ENCODE measurements at regions not wholly inside any gene's neighbourhood (a gene's known extent, or its start where the extent isn't known, plus 50 kb on each side); places are given as distances from the start of the nearest gene placed in this dataset.

GRCh38 chr3:83302091-83302490 is 1540.6 kb upstream of the GBE1 start:
- no peak for DNase-seq

DNA sequence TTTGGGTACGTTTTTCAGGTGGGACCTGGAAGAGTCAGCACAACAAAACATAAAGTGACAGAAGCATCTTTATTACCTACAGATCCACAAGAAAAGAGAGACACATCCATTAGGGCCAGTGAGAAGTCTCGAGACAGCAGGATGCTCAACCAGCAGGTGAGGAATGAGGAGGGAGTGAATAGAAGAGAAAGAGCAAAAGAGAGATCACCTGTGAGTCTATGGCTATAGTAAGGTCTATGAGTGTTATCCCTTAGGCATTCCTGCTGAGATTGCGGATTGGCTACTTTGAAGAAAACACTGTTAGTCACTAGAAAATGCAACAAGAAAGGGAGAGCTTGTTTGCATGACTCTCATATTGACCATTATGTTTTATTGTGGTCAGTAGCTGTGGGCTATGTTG is 1556.2 kb upstream of the GBE1 start:
- no peak for DNase-seq

- DNase-seq = no peak
Observed at GRCh38 chr3:83320726-83321125, 1559.3 kb upstream of the GBE1 start.

DNA sequence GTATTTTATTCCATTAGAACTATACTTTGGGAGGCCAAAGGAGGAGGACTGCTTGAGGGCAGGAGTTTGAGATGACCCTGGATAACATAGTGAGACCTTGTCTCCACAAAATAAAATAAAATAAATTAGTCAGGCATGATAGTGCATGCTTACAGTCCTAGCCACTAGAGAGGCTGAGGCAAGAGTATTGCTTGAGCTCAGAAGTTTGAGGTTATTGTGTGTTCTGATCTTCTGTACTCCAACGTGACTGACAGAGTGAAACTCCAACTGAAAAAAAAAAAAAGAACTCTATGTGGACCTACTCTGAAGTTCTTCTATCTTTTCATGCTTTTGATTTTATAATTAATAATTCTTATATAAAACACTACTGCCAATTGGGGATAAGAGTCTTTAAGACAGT is 1560.0 kb upstream of the GBE1 start:
- no peak for DNase-seq

DNA sequence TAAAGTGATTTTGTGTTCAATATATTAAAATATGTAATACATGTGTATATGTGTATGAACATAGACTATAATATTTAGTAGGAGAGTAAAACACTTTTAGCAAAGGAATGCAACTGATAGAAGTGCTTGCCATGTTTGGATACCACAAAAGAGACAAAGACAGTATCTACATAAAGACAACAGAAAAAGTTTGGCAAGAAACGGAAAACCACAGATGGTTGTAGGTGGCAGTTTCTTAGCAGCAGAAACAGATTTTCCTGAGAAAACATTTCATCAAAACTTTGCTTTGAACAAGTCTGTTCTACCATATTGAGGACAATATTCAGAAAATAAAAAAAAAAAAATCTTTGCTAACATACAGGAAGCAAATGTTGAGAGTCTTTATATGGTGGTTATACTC is 1560.4 kb upstream of the GBE1 start:
- no peak for DNase-seq

DNA sequence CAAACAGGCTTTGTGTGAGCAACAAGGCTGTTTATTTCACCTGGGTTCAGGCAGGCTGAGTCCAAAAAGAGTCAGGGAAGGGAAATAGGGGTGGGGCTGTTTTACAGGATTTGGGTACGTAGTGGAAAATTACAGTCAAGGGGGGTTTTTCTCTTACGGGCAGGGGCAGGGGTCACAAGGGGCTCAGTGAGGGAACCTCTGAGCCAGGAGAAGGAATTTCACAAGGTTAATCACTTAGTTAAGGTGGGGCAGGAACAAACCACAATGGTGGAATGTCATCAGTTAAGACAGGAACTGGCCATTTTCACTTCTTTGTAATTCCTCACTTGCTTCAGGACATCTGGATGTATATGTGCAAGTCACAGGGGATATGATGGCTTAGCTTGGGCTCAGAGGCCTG is 1592.8 kb upstream of the GBE1 start:
- no peak for DNase-seq

- DNase-seq = no peak
Observed at GRCh38 chr3:83393276-83393675, 1565.5 kb upstream of the CADM2 start.

DNA sequence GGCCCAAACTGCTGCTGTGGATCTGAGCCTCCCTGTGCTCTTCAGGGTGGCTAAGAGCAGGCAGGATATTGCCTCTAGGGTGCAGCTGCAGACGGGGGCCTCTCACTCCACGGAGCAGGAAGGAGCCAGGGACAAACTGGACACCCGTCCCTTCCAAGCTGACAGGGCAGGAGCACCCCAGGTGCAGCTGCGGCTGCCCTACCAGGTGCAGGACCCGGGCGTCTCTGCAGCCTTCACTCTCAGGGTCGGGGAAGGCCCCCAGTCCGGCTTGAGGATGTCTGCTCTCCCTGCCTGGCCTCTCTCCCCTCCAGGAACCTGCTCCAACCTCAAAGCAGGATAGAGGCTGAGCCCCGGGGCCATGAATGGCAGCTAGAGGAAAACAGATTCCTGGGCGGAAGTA is 1554.9 kb upstream of the CADM2 start:
- no peak for DNase-seq

GRCh38 chr3:83426300-83426699 is 1532.5 kb upstream of the CADM2 start:
- DNase-seq = no peak

GRCh38 chr3:83434880-83435587 is 1523.8 kb upstream of the CADM2 start:
- DNase-seq = no peak

- peak; percentile 79 for DNase-seq
Observed at GRCh38 chr3:83438188-83438587, 1520.6 kb upstream of the CADM2 start.

GRCh38 chr3:83453056-83453455 is 1505.7 kb upstream of the CADM2 start:
- DNase-seq = no peak

GRCh38 chr3:83454353-83454752 is 1504.4 kb upstream of the CADM2 start:
- no peak for DNase-seq

DNA sequence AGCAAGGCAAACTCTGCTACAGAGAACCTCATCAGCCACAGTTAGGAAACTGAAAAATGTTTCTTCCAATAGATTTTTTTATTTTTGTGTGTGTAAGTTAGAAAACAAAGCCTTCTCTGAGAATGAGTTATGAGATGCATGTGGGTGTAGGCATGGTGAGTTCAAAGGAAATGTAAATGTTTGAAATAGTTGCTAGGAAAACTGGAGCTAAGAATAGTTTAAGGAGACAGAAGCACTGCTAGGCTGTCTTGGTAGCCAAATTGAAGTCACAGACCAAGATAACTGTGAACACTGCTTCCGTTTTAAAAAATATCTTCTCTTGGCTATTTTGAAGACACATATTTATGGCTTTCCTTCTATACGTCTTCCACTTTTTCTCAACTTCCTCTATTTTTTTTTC is 1501.2 kb upstream of the CADM2 start:
- DNase-seq = peak; percentile 15

DNA sequence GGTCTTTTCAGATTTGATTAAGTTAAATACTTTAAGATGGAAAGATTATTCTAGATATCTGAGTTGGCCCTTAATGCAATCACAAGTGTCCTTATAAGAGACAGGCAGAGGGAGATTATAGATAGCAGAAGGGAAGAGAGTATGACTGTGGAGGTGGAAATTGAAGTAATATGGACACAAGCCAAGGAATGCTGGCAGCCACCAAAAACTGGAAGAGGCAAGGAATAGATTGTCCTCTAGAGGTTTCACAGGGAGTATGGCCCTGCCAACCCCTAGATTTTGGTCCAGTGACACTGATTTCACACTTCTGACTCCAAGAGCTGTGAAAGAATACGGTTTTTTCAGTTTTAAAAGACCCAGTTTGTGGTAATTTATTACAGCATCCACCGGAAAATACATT is 1498.7 kb upstream of the CADM2 start:
- no peak for DNase-seq

- DNase-seq = no peak
Observed at GRCh38 chr3:83461411-83461810, 1497.4 kb upstream of the CADM2 start.

DNA sequence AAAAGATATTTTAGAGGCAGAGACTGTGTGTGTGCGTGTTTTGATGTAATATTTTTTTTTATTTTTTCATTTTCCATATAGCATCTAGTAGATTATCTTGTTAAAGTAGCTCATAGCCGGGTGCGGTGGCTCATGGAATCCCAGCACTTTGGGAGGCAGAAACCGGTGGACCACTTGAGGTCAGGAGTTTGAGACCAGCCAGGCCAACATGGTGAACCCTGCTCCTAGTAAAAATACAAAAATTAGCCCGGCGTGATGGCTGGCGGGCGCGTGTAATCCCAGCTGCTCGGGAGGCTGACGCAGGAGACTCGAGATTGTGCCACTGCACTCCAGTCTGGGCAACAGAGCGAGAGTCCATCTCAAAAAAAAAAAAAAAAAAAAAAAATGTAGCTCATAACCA is 1481.2 kb upstream of the CADM2 start:
- no peak for DNase-seq

- DNase-seq = no peak
Observed at GRCh38 chr3:83482402-83483070, 1476.3 kb upstream of the CADM2 start.

GRCh38 chr3:83496462-83496861 is 1462.3 kb upstream of the CADM2 start:
- DNase-seq = no peak

DNA sequence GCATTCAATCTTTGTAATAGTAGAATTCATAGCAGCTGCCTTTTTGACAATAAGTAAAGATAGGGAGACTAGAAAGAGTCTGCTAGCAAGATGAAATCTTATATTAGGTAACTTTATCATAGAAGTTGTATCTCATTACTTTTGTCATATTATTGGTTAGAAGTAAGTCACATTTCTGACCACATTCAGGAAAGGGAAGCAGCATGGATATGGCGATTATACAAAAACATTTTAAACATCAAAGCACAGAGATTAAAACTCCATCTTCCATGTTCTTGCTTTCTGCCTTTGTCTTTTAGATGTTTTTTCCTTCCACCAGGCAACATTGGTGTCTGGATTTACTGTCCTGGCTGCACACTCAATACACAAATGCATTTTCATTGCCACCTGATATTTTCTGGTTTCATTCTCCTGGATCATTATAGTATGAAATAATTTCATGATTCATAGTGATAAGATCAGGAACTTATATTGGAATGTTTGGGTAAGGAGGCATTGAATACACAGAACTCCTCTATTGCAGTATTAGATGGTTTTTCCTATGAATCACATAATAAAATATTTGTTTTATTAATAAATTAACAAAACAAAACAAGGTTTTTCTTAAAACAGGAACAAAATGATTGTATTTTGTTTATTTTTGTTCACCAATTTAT is 1460.3 kb upstream of the CADM2 start:
- no peak for DNase-seq

- DNase-seq = peak; percentile 1
Observed at GRCh38 chr3:83500422-83500821, 1458.4 kb upstream of the CADM2 start.

DNA sequence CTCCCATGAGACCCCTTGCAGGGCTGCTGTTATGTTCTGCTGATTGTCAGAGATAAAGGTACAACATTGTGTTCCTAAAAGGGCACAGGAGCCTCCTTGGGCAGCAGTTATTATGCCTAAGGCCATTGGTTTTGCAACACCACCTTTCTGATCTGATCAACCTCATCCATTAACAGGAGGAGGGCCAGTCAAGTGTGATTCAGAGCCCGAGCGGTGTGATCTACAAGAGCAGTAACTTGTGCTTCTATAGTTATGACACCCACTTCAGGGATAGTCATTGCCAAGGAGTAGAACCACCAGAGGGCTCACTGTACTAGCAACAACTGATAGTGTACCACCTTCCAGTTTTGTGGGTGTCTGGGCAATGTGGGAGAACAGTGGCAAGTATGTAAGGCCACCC is 1457.9 kb upstream of the CADM2 start:
- DNase-seq = no peak

DNA sequence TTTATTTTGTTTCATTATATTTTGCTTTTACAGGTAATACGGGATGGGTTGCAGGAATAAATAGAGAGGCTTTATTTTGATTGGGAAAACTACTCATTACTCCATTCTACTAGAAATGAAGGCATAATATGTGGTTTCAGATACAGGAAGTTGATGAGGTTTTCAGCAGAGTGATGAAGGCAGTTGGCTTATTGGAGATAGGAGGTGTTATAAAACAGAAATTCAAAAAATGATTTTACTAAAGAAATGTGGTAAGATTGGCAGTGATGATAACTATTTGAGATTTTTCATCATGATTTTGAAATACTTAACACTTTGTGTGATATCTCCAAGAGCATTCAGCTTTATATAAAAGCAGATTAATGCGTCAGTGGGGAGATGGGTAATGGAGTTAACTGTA is 1445.7 kb upstream of the CADM2 start:
- DNase-seq = no peak

DNA sequence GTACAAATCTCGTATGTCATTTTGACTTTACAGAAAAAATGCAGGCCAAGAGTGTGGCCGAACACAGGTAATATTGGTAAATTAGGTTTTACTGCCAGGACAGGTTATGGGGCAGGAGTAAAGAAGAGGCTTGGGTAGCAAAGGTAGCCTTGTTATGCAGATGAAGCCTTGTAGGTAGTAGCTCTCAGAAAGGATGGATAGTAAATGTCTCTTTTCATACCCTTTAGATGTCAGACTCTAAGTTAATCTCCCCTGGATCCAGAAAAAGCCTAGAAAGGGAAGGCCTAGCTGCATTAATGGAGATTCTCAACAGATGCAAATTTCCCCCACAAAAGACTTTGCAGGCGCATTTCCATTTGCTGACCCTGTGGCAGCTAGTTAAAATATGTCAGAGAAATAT is 1445.1 kb upstream of the CADM2 start:
- DNase-seq = no peak

Measured in fibroblast of skin of abdomen (primary cell).